Left ventricle myocardium superior (tissue), 1 donor: ENCODE measurements at regions not wholly inside any gene's neighbourhood (a gene's known extent, or its start where the extent isn't known, plus 50 kb on each side); places are given as distances from the start of the nearest gene placed in this dataset.

Source experiments
- ATAC-seq: fragments of 200-7000 bp; cut with Tn5 transposase; one replicate; pipeline ENCODE4 v1.9.1; 2020; ENCODE audit warnings: mild to moderate bottlenecking, moderate library complexity
- DNase-seq: peaks from one replicate; pipeline ENCODE4 v3.0.0-alpha.2; 2020
- intact Hi-C: fragments of 100-400 bp; cut with micrococcal nuclease; formaldehyde crosslinking; loops from one replicate; pipeline ENCODE4 v1.11.0; 2022
- donor health status: DM: no; HTN: yes; CAD: no; lungs with severe emphysema.

- ATAC-seq (no peak), DNase-seq (no peak)
- intact Hi-C loops: no loop called here
Measured at GRCh38 chr7:142338633-142339501, 81.0 kb upstream of the PRSS58 start.

GRCh38 chr7:142337054-142338001, 79.5 kb upstream of the PRSS58 start:
- ATAC-seq: no peak
- intact Hi-C loops: no loop called here
- no peak for DNase-seq

GRCh38 chr7:142334806-142335205, 76.9 kb upstream of the PRSS58 start:
- intact Hi-C loops: no loop called here
- DNase-seq (no peak), ATAC-seq (no peak)

- intact Hi-C loops: no loop called here
- ATAC-seq (no peak), DNase-seq (no peak)
Measured at GRCh38 chr7:142334236-142334635, 76.4 kb upstream of the PRSS58 start.

GRCh38 chr7:142332421-142332820, 74.6 kb upstream of the PRSS58 start:
- no peak for ATAC-seq
- DNase-seq: no peak
- intact Hi-C loops: no loop called here

GRCh38 chr7:142331941-142332340, 74.1 kb upstream of the PRSS58 start:
- DNase-seq (no peak), ATAC-seq (no peak)
- intact Hi-C loops: no loop called here

- no peak for ATAC-seq
Measured at GRCh38 chr7:142329062-142329790, 71.4 kb upstream of the PRSS58 start.

GRCh38 chr7:142328551-142328950, 70.7 kb upstream of the PRSS58 start:
- intact Hi-C loops: no loop called here
- DNase-seq (no peak), ATAC-seq (no peak)

More at GRCh38 chr7:142329062-142329790, 71.4 kb upstream of the PRSS58 start:
- DNase-seq: no peak
- intact Hi-C loops: no loop called here

- ATAC-seq (no peak), DNase-seq (no peak)
- intact Hi-C loops: no loop called here
Measured at GRCh38 chr7:142327628-142328405, 70.0 kb upstream of the PRSS58 start.

- intact Hi-C loops: no loop called here
- no peak for DNase-seq
- ATAC-seq: no peak
Measured at GRCh38 chr7:142323706-142324105, 65.8 kb upstream of the PRSS58 start.

GRCh38 chr7:142321391-142321790, 63.5 kb upstream of the PRSS58 start:
- intact Hi-C loops: no loop called here
- ATAC-seq (no peak), DNase-seq (no peak)

- no peak for ATAC-seq
- intact Hi-C loops: no loop called here
- DNase-seq: no peak
Measured at GRCh38 chr7:142320883-142321282, 63.0 kb upstream of the PRSS58 start.

- intact Hi-C loops: no loop called here
- no peak for ATAC-seq
- no peak for DNase-seq
Measured at GRCh38 chr7:142319970-142320369, 62.1 kb upstream of the PRSS58 start.

- ATAC-seq: no peak
- intact Hi-C loops: no loop called here
- no peak for DNase-seq
Measured at GRCh38 chr7:142314281-142314680, 56.4 kb upstream of the PRSS58 start.

- intact Hi-C loops: no loop called here
Measured at GRCh38 chr7:142313528-142313927, 55.7 kb upstream of the PRSS58 start.

GRCh38 chr7:142311876-142312275, 54.0 kb upstream of the PRSS58 start:
- no peak for DNase-seq
- ATAC-seq: no peak
- intact Hi-C loops: no loop called here

More at GRCh38 chr7:142313528-142313927, 55.7 kb upstream of the PRSS58 start:
- DNase-seq (no peak), ATAC-seq (no peak)

GRCh38 chr7:142308918-142309317, 51.1 kb upstream of the PRSS58 start:
- intact Hi-C loops: loop anchor here (2.0 kb wide), 1 partner anchor 36 kb away; no protein-coding TSS in a partner anchor
- DNase-seq: no peak
- no peak for ATAC-seq

- DNase-seq: no peak
- intact Hi-C loops: loop anchor here (2.0 kb wide), 1 partner anchor 36 kb away; no protein-coding TSS in a partner anchor
- no peak for ATAC-seq
Measured at GRCh38 chr7:142308326-142308725, 50.5 kb upstream of the PRSS58 start.
